ENCODE measurements at regions not wholly inside any gene's neighbourhood (a gene's known extent, or its start where the extent isn't known, plus 50 kb on each side); places are given as distances from the start of the nearest gene placed in this dataset.

- TF ChIP-seq CTCF (IDR thresholded peaks at IDR 0.05; ENCODE audit: low read length) (no peak), EZH2 (optimal IDR thresholded peaks at IDR 0.05; ENCODE audit: low read depth, low read length) (no peak), EZH2phosphoT487 (IDR thresholded peaks at IDR 0.05; ENCODE audit: low read length) (no peak)
Observed at GRCh38 chr7:81851413-81851812, 81.6 kb upstream of the HGF start.

Measured in MM.1S (cell line).